ENCODE measurements at regions not wholly inside any gene's neighbourhood (a gene's known extent, or its start where the extent isn't known, plus 50 kb on each side); places are given as distances from the start of the nearest gene placed in this dataset.
"Not testable (repeated sequence)": the region's sequence is repeated elsewhere in the genome, so short reads cannot be mapped to it uniquely, and the experiment has no call there.

GRCh38 chr6:155676346-155676745 lies 220.7 kb upstream of the NOX3 start:
- DNase-seq (ENCODE audit: low spot score), result no peak

- no peak for DNase-seq (ENCODE audit: low spot score)
Measured at GRCh38 chr6:155670655-155671054, 215.0 kb upstream of the NOX3 start.

DNA sequence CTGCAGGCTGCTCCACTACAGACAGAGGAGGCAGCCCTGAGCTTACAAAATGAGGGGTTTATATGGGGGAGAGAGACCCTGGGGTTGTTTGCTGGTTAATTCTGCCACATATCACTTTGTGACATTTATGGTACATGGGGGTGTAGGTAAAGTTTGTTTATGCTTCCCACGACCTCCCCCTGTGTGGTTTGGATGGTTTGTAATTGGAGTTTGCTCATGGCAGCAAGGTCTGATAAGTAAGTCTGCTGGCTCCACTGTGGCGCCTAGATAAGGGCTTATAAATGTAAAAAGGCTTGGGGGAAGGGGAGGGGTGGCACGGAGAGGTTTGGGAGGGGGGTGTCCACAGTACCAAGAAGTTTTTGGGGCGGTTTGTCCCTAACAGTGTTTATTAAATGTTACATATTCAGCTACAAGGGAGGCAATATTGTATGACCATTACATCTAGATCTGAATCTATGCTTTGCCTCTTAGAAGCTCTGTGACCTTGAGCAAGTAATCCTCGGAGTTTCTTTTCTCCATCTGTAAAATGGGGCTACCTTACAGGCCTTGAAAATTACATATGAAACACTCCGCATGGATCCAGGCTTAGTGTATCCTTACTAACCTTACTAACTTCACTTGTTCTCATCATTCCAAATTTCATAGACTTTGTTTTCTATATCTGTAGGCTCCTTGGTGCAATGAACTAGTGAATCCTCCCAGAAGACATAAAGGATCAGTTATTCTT lies 204.8 kb upstream of the NOX3 start:
- DNase-seq (ENCODE audit: low spot score), result no peak

DNA sequence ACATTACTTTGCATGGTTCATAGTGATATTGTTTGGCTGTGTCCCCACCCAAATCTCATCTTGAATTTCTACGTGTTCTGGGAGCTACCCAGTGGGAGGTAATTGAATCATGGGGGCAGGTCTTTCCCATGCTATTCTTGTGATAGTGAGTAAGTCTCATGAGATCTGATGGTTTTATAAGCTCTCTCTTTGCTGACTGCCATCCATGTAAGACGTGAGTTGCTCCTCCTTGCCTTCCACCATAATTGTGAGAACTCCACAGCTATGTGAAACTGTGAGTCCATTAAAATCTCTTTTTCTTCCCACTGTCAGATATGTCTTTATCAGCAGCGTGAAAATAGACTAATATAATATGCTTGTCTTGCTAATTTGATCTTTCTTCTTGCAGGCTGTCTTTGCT lies 200.4 kb upstream of the NOX3 start:
- no peak for DNase-seq (ENCODE audit: low spot score)

DNA sequence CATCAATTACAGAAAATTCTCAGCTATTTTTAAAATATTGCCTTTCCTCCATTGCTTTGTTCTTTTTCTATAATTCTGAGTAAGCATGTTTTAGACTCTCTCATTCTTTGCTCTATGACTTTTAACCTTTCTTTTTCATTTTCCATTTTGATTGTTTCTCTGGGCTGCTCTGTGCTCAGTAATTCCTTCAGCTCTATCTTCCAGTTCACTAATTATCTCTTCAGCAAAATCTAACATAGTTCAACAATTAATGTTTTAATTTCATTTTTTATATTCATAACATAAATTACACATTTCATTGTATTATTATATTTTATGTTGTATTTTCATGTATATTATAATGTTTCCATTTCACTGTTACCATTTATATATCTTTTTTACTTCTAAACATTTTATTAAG lies 198.8 kb upstream of the NOX3 start:
- DNase-seq (ENCODE audit: low spot score), result no peak

GRCh38 chr6:155648301-155648700 lies 192.7 kb upstream of the NOX3 start:
- DNase-seq (ENCODE audit: low spot score), result no peak

DNA sequence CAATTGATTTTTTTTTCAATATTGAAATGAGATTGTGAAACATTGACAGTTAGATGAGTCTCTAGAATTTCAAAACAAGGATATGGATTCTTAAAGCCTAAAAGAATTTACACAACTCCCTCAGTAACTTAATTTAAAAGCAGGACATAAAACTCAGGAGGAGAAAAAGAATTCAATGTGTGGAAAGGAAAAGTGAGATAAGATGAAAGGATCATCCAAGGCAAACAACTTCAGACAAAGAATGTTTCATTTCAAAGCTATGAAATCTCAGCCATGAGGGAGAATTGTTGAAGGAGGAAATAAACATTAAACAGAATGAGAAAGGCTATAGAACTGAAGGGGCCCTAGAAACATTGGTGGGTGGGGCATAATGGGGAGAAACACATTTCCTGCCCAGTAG lies 191.7 kb upstream of the NOX3 start:
- DNase-seq (ENCODE audit: low spot score), result no peak

DNA sequence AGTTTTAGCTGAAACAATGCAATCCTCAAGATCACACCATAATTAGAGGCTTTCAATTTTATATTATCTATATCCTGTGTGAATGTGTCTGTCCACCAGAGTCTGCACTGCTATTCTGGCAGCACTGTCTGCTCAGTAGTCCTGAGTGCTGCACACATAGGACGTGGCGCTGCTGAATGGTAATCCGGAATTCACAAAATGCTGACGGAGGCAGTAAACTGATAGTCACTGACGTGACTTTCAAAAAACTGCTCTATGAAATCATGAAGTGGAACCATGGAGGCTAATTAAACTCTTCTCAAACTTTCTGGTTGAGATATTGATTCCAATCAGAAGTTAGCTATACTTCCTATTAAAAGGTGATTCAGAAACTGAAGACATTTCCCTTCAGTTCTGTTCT lies 190.8 kb upstream of the NOX3 start:
- no peak for DNase-seq (ENCODE audit: low spot score)

- DNase-seq (ENCODE audit: low spot score), result no peak
Measured at GRCh38 chr6:155645325-155645724, 189.7 kb upstream of the NOX3 start.

DNA sequence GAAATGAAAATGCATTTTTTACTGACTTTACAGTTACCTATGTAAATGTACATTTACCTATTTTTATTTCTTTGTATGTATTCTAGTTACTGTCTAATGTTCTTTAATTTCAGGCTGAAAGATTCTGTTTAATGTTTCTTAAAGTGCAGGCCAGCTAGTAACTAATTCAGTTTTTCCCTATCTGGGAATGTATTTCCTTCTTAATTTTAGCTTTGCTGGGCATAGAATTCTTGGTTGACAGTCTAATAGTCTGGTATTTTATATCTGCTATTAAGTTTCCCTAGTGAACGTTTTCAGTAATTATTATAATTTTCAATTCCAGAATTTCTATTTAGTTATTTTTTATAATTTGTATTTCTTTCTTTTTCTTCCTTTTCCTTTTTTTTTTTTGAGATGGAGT lies 186.0 kb upstream of the NOX3 start:
- DNase-seq (ENCODE audit: low spot score), result no peak

DNA sequence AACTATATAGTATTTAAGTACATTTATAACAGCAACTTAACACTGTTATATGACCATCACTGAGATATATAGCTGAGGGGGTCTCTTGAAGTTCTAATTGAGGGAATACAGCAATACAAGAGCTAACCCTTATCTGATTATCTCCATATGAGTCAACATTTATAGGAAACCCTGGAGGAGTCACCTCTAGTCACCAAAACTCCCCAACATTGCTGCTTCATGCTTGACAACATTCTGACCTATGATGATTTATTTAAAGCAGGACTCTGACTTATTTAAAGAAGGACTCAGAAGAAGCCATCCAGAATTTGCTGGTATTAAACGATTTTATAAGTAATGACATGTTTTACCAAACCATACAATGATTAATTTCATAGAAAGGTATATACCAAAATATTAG lies 182.6 kb upstream of the NOX3 start:
- DNase-seq (ENCODE audit: low spot score), result no peak

DNA sequence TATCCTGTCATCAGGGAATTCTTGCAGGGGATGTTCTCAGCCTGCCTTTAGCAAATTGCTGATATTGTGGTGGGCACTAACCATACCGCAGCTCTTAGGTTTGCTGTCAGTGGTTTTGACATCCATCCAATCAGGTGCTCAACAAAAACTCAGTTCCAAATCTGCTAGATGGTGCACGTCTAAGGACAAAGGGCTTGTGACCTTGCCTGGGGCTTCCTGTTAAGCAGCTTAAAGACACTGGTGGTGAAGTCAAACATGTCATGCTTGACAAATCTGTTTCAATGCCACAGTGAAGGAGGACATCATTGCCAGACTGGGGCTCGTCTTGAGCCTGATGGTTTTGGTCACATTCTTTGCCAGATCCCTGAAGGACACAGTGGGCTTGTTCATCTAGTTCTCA lies 179.8 kb upstream of the NOX3 start:
- no peak for DNase-seq (ENCODE audit: low spot score)

DNA sequence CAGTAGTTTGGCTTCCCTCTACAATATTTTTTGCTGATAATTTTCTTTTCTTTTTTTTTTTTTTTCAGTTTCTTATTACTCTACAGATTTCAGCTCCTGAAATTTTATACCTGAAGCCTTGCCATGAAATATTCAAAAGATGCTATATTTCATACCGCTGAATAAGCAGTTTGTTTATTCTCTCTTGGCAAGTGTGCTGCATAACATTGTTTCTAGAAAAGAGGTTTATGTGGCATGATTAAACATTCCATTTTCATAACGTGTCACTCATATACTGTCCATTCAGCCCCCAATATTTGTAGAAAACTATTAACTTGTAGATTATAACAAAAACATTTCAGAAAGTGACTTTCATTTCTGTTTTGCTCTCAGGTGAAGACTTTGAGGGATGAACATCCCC lies 174.4 kb upstream of the NOX3 start:
- no peak for DNase-seq (ENCODE audit: low spot score)

GRCh38 chr6:155629652-155630051 lies 174.0 kb upstream of the NOX3 start:
- no peak for DNase-seq (ENCODE audit: low spot score)

- no peak for DNase-seq (ENCODE audit: low spot score)
Measured at GRCh38 chr6:155628306-155628705, 172.7 kb upstream of the NOX3 start.

GRCh38 chr6:155627722-155628212 lies 172.1 kb upstream of the NOX3 start:
- not testable (repeated sequence) for DNase-seq (ENCODE audit: low spot score)

GRCh38 chr6:155623450-155624178 lies 168.0 kb upstream of the NOX3 start:
- DNase-seq (ENCODE audit: low spot score), result no peak

GRCh38 chr6:155614606-155615005 lies 159.0 kb upstream of the NOX3 start:
- no peak for DNase-seq (ENCODE audit: low spot score)

DNA sequence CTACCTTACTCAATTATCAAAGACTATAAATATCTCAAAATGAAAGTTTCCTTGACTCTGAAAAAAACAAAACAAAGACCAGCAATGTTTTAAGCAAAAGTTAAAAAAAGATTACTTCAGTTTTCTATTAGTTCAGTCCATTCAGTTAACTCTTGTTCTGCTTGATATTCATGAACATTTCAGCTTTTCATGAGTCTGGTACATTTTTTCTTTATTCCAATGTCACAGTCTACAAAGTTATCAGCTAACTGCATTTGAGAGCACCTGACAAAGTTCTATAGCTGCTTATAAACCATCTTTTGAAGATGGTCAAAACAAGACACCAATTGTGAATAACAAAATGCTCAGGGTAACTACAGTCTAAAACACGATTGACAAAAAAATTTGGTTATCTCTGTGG lies 156.1 kb upstream of the NOX3 start:
- DNase-seq (ENCODE audit: low spot score), result no peak

DNA sequence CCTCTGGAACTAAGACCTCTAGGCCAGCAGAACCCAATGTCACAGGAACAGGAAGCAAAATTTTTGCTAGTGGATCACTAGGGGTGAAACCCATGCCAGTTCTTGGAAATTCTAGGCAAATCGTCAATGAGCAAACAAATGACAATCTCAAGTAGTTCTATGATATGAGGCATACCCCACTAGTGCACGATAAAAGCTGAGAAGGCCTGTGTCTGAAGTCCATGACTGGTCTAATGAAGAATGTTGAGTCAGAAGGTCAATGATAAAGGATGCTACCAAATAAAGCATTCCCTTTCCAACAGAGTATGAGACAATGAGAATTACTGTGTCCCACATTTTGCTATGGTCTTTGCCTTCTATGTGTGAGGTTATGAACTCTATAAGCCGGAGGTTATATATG lies 149.4 kb upstream of the NOX3 start:
- DNase-seq (ENCODE audit: low spot score), result no peak

DNA sequence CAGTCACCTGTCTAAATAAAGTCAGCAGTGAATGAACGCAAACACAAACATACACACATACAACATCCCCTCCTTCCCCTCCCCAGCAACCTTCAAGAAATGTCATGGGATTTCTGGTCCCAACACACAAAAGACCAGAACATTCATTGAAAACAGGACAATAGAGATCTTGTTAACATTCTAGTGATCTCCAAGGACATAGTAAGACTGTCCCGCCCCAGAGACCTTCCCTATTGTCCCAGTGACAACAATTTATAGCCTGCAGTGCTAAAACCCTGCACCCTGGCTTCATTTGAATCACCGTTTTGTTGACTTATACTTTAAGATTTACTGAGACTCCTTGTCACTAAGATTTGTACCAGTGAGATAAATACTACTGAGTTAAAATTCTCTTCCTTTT lies 143.9 kb upstream of the NOX3 start:
- peak; percentile 5 for DNase-seq (ENCODE audit: low spot score)

DNA sequence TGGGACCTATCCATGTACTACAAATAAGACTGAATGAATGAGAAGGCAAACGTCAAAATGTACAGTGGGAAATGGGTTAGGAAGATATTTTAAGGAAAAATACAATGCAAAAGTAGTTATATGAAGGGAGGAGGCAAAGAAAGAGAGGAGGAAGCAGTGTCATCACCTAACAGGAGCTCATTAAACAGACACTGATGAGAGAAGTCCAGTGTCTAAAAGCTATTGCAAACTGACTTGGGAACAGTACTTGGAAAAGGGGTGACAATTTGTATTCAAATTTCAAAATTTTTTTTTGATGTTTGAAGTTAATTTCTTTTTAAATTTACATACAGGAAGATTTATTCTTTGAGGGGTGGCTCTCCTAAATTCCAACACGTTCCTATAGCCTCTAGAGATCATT lies 143.5 kb upstream of the NOX3 start:
- no peak for DNase-seq (ENCODE audit: low spot score)

- DNase-seq (ENCODE audit: low spot score), result no peak
Measured at GRCh38 chr6:155595284-155595683, 139.6 kb upstream of the NOX3 start.

DNA sequence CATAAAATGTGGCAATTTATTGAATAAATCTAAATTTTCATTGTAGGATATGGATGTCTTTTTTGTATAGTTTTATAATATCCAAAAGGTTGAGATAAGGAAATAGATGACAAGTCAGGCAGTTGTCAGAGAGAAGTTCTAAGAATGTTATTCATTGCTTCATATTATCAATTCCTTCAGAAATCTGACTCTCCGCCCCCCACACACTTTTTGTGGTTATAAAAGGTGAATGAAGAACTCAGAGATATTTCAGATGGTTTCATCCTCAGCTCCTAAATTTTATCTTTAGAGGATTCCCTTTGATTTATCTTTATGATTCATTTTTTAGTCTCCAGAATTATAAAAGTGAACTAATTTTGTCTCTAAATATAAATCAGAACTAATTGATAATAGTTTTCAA lies 136.1 kb upstream of the NOX3 start:
- DNase-seq (ENCODE audit: low spot score), result no peak

Data from Ammon's horn (tissue), 1 donor.